ENCODE measurements at regions not wholly inside any gene's neighbourhood (a gene's known extent, or its start where the extent isn't known, plus 50 kb on each side); places are given as distances from the start of the nearest gene placed in this dataset.

DNA sequence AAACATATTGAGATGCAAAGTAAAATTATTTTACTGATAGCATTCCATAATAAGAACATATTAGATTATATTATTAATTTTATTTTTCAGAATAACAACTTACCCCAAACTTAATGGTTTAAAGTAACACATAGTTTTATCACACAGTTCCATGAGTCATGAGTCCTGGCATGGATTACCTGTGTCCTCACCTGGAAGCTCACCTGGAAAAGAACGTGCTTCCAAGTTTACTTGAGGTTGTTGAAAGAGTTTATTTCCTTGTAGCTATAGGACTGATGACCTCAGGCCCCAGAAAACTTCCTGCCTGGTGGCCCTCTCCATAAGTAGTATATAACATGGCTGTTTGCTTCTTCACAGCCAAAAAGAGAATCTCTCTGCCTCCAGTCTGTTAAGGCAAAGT lies 254.6 kb downstream of the TFEC start:
- Mint-ChIP-seq H3K27ac (no peak overlapping the region), H3K36me3 (no peaks in the 10 kb centered on the region), H3K4me1 (no peaks in the 10 kb centered on the region), H3K9me3 (no peaks in the 10 kb centered on the region), H3K4me3 (no peak overlapping the region), H3K27me3 (peaks cover 0 to 3% (median 0%) of the 10 kb centered on the region in 3 donors)
- no peak for ATAC-seq (ENCODE audit: low read depth in 2 of 2)
- no peak for DNase-seq

DNA sequence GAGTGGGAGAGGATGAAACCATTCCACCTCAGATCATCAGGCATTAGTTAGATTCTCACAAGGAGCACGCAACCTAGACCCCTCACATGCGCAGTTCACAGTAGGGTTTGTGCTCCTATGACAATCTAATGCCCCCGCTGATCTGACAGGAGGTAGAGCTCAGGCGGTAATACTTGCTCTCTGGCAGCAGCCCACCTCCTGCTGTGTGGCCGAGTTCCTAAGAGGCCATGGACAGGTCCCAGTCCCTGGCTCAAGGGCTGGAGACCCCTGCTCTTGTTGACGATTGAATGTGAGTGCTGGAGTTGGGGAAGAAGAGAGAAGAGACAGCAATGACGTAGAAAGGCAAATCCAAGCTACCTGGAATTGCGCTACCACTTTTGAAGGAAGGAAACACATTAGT lies 267.2 kb downstream of the TFEC start:
- no peak overlapping the region for H3K27ac Mint-ChIP-seq
- ATAC-seq (ENCODE audit: low read depth in 2 of 2) (no peak), DNase-seq (no peak)
- peaks cover 0 to 3% (median 0%) of the 10 kb centered on the region in 7 donors for H3K9me3 Mint-ChIP-seq
- H3K4me1 Mint-ChIP-seq = no peaks in the 10 kb centered on the region
- no peaks in the 10 kb centered on the region for H3K36me3 Mint-ChIP-seq
- H3K27me3 Mint-ChIP-seq = peaks cover 0 to 4% (median 0%) of the 10 kb centered on the region in 3 donors
- H3K4me3 Mint-ChIP-seq = no peak overlapping the region

DNA sequence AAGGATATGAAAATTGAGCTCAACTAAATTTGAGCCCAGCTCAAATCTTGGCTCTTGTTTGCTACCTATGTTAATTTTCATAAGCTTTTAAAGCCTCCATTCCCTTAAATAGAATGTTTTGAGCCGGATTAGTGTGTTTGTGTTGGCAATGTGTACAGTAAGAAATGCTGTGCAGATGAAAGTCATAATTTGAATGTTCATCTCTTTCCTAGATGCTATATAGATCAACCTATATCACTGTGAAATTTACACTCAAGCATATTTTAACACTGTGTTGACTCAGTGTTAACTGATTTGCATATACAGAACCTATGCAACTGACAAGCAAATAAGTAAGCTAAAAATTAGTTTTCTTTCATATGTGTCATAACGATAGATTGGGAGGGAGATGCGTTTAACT lies 272.5 kb downstream of the TFEC start:
- no peaks in the 10 kb centered on the region for H3K27me3 Mint-ChIP-seq
- DNase-seq = no peak
- peaks cover 0 to 5% (median 0%) of the 10 kb centered on the region in 7 donors for H3K9me3 Mint-ChIP-seq
- H3K27ac Mint-ChIP-seq = no peak overlapping the region
- no peaks in the 10 kb centered on the region for H3K36me3 Mint-ChIP-seq
- no peaks in the 10 kb centered on the region for H3K4me1 Mint-ChIP-seq
- no peak for ATAC-seq (ENCODE audit: low read depth in 2 of 2)
- H3K4me3 Mint-ChIP-seq = no peak overlapping the region

DNA sequence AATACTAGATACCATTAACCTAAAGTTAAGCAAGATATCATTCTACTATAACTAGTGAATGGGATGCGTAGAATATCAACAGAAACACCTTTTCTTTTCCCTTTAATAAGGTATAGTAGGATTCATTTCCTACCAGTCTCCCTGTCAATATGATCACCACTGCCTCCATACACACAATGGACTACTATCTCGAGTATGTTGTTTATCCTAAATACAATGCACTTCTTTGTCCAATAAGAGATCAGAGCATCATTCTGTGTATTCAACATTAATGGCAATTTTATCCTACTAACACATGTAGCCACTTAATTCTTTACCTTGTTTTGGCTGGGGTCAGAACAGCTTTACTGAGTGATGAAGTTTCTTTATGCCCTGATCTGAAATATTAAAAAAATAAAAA lies 276.3 kb downstream of the TFEC start:
- DNase-seq (no peak), ATAC-seq (ENCODE audit: low read depth in 2 of 2) (no peak)
- Mint-ChIP-seq H3K9me3 (peaks cover 0 to 5% (median 0%) of the 10 kb centered on the region in 7 donors), H3K4me1 (no peaks in the 10 kb centered on the region), H3K27ac (no peak overlapping the region), H3K4me3 (no peak overlapping the region), H3K36me3 (no peaks in the 10 kb centered on the region), H3K27me3 (no peaks in the 10 kb centered on the region)

DNA sequence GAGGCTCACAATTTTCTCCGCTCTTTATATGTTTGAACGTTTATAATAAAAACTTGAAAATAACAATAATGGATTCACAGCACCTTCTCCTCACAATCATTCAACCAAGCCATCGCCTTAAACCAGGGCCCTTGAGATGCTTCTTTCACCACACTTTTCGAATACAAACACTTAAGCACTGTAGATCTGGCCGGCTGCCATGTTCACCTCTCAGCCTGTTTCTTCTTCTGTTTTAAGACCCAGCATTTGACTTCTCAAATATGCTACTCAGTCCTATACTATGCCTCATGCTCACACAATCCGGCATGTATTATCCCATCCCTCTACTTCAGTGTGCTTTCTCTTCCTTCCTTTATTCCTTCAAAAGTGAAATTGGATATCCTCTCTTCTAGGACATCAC lies 280.6 kb downstream of the TFEC start:
- H3K4me1 Mint-ChIP-seq = no peaks in the 10 kb centered on the region
- no peak overlapping the region for H3K4me3 Mint-ChIP-seq
- no peak overlapping the region for H3K27ac Mint-ChIP-seq
- no peaks in the 10 kb centered on the region for H3K36me3 Mint-ChIP-seq
- no peaks in the 10 kb centered on the region for H3K27me3 Mint-ChIP-seq
- H3K9me3 Mint-ChIP-seq = no peaks in the 10 kb centered on the region
- ATAC-seq (ENCODE audit: low read depth in 2 of 2) (no peak), DNase-seq (no peak)

DNA sequence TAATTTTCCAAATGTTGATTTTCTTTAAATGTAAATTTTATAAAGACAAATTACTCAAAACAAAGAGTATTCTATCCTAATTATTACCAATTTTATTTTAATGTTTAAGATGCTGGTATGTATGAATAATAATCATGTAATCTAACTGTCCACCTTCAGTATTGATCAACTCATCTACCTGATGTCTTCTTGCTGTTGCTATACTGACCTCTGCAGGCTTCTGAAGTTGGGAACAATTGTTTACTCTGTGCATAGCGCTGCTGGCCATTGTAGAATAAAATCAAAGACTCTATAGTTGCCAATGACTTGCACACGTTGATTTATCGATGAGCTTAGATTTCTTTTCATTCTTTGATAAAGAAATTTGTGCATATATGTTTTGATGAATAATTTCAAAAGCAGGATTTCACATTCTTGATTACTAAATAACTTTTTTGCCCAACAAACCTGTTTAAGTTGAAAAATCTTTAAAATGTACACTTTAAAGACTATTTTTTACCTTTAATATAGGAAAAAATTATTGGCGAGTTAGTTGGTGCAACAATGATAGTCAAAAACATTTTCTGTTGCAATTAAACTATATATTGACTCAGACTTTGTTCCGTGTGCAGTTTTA lies 282.3 kb downstream of the TFEC start:
- DNase-seq (no peak), ATAC-seq (ENCODE audit: low read depth in 2 of 2) (no peak)
- no peaks in the 10 kb centered on the region for H3K9me3 Mint-ChIP-seq
- H3K27me3 Mint-ChIP-seq = no peaks in the 10 kb centered on the region
- no peak overlapping the region for H3K27ac Mint-ChIP-seq
- no peaks in the 10 kb centered on the region for H3K36me3 Mint-ChIP-seq
- H3K4me1 Mint-ChIP-seq = no peaks in the 10 kb centered on the region
- H3K4me3 Mint-ChIP-seq = no peak overlapping the region

DNA sequence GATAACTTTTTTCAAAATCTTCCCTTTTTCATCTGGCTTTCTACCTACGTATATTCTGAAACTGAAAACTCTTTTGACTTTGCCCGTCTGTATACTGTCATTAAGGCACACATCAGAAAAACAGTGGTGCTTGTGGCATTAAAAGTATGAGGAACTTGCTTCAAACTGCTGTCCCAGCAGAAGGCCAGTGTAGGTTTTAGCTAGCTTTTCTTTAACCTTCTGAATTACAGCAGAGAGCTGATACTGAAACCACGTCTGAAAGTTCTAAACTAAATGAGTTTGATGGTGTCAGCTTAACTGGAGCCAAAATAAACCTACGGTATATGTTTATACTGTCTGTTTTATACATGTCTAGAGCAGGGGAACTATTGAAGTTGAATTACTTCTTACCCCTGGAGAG lies 283.4 kb downstream of the TFEC start:
- ATAC-seq (ENCODE audit: low read depth in 2 of 2) (no peak), DNase-seq (no peak)
- Mint-ChIP-seq H3K4me3 (no peak overlapping the region), H3K9me3 (no peaks in the 10 kb centered on the region), H3K36me3 (no peaks in the 10 kb centered on the region), H3K4me1 (no peaks in the 10 kb centered on the region), H3K27ac (no peak overlapping the region), H3K27me3 (no peaks in the 10 kb centered on the region)

DNA sequence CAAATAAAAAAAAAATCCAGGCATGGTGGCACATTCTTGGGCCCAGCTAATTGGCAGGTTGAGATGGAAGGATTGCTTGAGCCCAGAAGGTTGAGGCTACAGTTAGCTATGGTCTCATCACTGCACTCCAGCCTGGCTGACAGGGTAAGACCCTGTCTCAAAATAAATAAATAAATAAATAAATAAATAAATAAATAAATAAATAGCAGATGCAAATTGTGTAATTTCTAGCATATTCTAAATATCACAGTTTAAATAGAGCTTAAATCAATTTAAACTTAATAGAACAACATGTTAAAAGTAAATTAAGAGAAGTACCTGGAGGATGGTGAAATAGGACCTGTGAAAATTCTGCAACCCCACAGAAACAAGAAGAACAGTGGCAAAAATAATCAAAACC lies 290.5 kb downstream of the TFEC start:
- Mint-ChIP-seq H3K4me1 (no peaks in the 10 kb centered on the region), H3K27ac (no peak overlapping the region), H3K36me3 (no peaks in the 10 kb centered on the region), H3K27me3 (no peaks in the 10 kb centered on the region), H3K9me3 (no peaks in the 10 kb centered on the region), H3K4me3 (no peak overlapping the region)
- DNase-seq (no peak), ATAC-seq (ENCODE audit: low read depth in 2 of 2) (no peak)

DNA sequence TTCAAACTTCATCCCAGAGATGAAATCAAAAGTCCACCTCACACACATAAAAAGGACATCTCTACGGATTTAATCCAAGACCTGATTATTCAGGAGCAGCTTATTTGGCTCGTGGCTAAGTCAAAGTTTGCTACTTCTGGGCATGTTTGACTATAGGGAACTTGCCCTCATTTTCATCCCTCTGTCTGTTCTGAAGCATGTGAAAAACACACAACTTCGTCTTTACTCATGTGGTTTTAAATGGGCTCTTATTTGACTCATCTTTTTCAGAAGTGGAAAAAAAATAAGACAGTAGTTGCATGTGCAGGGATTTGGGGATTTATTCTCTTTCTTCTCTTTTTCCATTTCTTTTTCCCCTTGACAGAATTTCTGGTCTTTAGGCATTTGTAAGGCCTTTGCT lies 295.9 kb downstream of the TFEC start:
- no peak for ATAC-seq (ENCODE audit: low read depth in 2 of 2)

DNA sequence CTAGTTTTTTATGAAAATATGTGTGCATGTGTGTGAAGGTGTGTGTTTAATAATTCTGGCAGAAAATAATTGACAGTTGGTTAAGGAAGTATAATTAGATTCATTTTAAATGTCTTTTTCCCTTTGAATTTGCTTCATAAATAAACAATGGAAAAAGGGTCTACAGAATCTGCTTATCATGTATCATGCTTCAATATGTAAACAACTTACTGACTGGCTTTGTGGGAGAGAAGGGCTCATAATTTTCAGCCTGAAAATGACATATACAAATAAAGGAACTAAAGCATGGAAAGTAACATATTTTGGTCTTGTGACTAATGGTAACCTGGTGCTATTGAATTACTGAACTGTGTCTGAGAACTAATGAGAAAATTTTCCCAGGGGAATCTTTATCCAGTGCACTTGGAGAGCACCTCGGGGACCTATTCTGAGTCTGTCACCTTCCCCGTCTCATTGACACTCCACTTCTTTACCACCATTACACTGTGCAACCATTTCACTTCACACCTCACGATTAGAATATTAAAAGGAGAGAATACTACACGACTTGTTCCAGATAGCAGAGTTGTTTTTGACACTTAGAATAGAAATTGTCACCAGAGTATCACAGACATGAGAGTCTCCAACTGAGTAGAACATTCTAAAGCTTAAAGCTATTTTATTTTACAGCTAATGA lies 298.6 kb downstream of the TFEC start:
- H3K4me1 Mint-ChIP-seq = no peaks in the 10 kb centered on the region
- H3K36me3 Mint-ChIP-seq = no peaks in the 10 kb centered on the region
- DNase-seq (no peak), ATAC-seq (ENCODE audit: low read depth in 2 of 2) (no peak)
- H3K9me3 Mint-ChIP-seq = no peaks in the 10 kb centered on the region
- H3K27ac Mint-ChIP-seq = no peak overlapping the region
- H3K4me3 Mint-ChIP-seq = no peak overlapping the region
- H3K27me3 Mint-ChIP-seq = peaks cover 0 to 3% (median 0%) of the 10 kb centered on the region in 3 donors

More for the DNA sequence above, 295.9 kb downstream of the TFEC start:
- H3K9me3 Mint-ChIP-seq = no peaks in the 10 kb centered on the region
- no peaks in the 10 kb centered on the region for H3K36me3 Mint-ChIP-seq
- H3K4me1 Mint-ChIP-seq = no peaks in the 10 kb centered on the region
- no peaks in the 10 kb centered on the region for H3K27me3 Mint-ChIP-seq
- H3K4me3 Mint-ChIP-seq = no peak overlapping the region
- no peak for DNase-seq
- no peak overlapping the region for H3K27ac Mint-ChIP-seq

DNA sequence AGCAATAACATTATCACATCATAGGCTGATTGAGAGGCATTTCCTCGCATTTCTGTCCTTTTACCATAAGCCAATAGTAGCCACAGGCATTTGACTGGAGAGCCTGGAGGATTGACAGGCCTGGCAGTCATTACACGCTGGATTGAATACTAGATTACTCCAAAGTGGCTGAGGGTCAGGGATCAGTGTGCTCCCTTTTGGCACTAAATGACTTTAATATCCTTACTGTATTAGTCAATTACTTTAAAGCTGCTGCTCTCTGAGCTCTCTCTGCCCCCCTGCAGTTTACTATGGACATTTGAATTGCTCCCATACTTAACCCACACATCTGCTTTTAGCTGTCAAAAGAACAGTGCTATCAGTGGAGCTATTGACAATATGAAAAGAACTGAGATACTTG lies 302.0 kb downstream of the TFEC start:
- ATAC-seq (ENCODE audit: low read depth in 2 of 2) = no peak

DNA sequence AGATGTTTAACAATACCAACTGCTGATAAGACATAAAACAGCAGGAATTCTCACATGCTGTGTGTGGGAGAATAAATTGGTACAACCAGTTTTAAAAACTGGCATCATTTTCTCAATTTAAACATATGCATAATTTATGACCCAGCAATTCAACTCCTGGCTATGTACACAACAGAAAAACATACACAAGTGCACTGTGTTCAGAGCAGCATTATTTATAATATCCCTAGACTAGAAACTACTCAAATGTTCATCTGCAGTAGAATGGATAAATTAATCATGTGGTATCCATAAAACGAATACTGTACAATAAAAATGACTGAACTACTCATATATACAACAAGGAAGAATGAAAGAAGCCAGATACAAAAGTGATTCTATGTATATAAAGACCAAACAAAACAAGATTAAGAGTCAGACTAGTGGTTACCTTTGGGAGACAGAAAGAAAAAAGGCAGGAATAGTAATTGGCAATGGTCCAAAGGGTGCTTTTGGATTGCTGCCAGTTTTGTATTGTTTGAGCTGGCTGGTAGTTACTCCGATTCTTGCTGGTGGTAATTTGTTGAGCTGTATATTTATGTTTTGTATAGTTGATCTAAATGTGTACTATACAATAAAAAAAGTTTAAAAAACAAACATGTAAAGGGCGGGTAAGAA lies 306.0 kb downstream of the TFEC start:
- H3K4me3 Mint-ChIP-seq = no peak overlapping the region
- no peak for DNase-seq
- H3K27ac Mint-ChIP-seq = no peak overlapping the region
- H3K9me3 Mint-ChIP-seq = no peaks in the 10 kb centered on the region
- H3K27me3 Mint-ChIP-seq = peaks cover 0 to 3% (median 0%) of the 10 kb centered on the region in 3 donors
- no peaks in the 10 kb centered on the region for H3K4me1 Mint-ChIP-seq
- H3K36me3 Mint-ChIP-seq = no peaks in the 10 kb centered on the region
- ATAC-seq (ENCODE audit: low read depth in 2 of 2) = no peak

More for the DNA sequence above, 302.0 kb downstream of the TFEC start:
- Mint-ChIP-seq H3K4me1 (no peaks in the 10 kb centered on the region), H3K4me3 (no peak overlapping the region), H3K27ac (no peak overlapping the region), H3K9me3 (no peaks in the 10 kb centered on the region), H3K36me3 (no peaks in the 10 kb centered on the region), H3K27me3 (peaks cover 0 to 3% (median 0%) of the 10 kb centered on the region in 3 donors)
- DNase-seq = no peak

DNA sequence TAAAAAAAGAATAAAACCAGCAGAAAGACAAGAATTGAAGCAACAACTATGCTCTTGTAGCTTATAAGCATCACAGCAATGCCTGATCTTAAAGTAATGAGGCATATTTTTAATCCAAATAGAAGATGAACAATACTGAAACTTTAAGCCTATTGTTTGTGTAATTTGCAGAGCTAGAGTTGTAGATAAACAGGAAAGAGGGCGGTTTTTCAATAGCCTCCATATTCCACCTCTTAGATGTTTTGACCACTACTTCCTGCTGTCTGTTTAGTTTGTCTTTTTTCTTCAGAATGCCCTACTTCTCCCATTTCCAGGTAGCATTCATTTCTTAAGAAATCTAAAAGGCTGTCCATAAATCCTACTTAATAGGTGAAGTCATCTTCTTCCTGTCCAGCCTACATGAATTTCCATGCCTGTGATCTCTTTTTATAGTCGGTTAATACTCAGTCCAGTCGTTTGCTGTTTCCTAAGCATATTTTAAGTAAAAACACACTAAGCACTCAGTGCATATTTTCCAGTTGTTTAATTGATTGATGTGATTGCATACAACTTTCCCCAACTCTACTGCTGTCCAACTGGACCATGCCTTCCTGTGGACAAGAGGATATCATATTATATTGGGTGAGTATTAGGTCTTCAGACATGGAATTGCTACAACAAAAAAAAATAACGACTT lies 308.1 kb downstream of the TFEC start:
- DNase-seq (no peak), ATAC-seq (ENCODE audit: low read depth in 2 of 2) (no peak)
- H3K27ac Mint-ChIP-seq = no peak overlapping the region
- H3K4me3 Mint-ChIP-seq = no peak overlapping the region
- H3K36me3 Mint-ChIP-seq = no peaks in the 10 kb centered on the region
- no peaks in the 10 kb centered on the region for H3K9me3 Mint-ChIP-seq
- no peaks in the 10 kb centered on the region for H3K4me1 Mint-ChIP-seq
- no peaks in the 10 kb centered on the region for H3K27me3 Mint-ChIP-seq
